HepG2 (cell line): ENCODE measurements at regions not wholly inside any gene's neighbourhood (a gene's known extent, or its start where the extent isn't known, plus 50 kb on each side); places are given as distances from the start of the nearest gene placed in this dataset.

Experiments
- ATAC-seq: fragments of 200-7000 bp; cut with Tn5 transposase; 3 replicates; pipeline ENCODE4 v1.9.1; 2020; ENCODE audit warnings: mild to moderate bottlenecking, moderate library complexity
- BruUV-seq: library from RNA; stranded (reverse); fragments of 400-500 nt; replicated peaks from 2 replicates; lab custom pipeline; 2021; lab: Mats Ljungman, UMichigan
- CTCF ChIA-PET: fragments of 300-600 bp; formaldehyde crosslinking; extraction: SDS; loops from one replicate; lab custom pipeline; 2021; ENCODE audit warnings: low total read pairs, inconsistent platforms, low intra/inter-chr PET ratio; lab: Yijun Ruan, JAX
- POLR2A ChIA-PET: fragments of 350-600 bp; sonication (Branson Sonifier 250); formaldehyde crosslinking; loops from one replicate; lab custom pipeline; 2020; ENCODE audit warnings: antibody characterized with exemption, inconsistent platforms; lab: Yijun Ruan, JAX
- DNase-seq: peaks from one replicate; pipeline ENCODE4 v3.0.0-alpha.2; 2015; ENCODE audit warnings: low spot score
- FAIRE-seq: peaks from 3 replicates; lab custom pipeline; 2011; peaks lifted over from hg19 to GRCh38; lab: Jason Lieb, UNC
- H2AFZ ChIP-seq: one replicate; pipeline ENCODE4 v1.6.1; 2011; ENCODE audit warnings: low read length, inconsistent platforms
- H3K27ac ChIP-seq: fragments of 300-600 bp; 3 replicates; pipeline ENCODE4 v1.8.0; 2011; ENCODE audit warnings: mixed run types, mild to moderate bottlenecking, mixed read lengths, low read length, inconsistent platforms; ENCODE audit not compliant: insufficient read depth; ENCODE audit errors: extremely low read length
- H3K27me3 ChIP-seq, 2 experiments: fragments of 200-600 bp in 1 of 2; 2 replicates in 1 of 2; 3 replicates in 1 of 2; pipeline versions ENCODE4 v1.6.0 to v1.8.0; 2011; ENCODE audit warnings: low read length in 2 of 2, mild to moderate bottlenecking in 2 of 2, moderate library complexity in 2 of 2, inconsistent platforms in 1 of 2; ENCODE audit not compliant: insufficient read depth in 2 of 2, control insufficient read depth in 1 of 2
- H3K36me3 ChIP-seq, 2 experiments: fragments of 200-600 bp in 1 of 2; replicated peaks in 1 of 2; 2 replicates in 1 of 2; 3 replicates in 1 of 2; pipeline versions ENCODE4 v1.5.1 to v1.8.0; 2011; ENCODE audit warnings: low read length in 2 of 2, inconsistent platforms in 1 of 2; ENCODE audit not compliant: insufficient read depth in 2 of 2, control insufficient read depth in 1 of 2
- H3K4me1 ChIP-seq: 2 replicates; pipeline ENCODE4 v1.5.1; 2012; ENCODE audit warnings: low read length, inconsistent platforms; ENCODE audit not compliant: insufficient read depth
- H3K4me2 ChIP-seq: 2 replicates; pipeline ENCODE4 v1.6.0; 2011; ENCODE audit warnings: low read depth, low read length, inconsistent platforms
- H3K4me3 ChIP-seq, 3 experiments: fragments of 200-600 bp in 1 of 3; sonication (generic), shearing (Covaris generic) in 1 of 3; replicated peaks in 1 of 3; 2 replicates each; pipeline ENCODE4 v1.5.1; 2011 to 2016; ENCODE audit warnings: low read length in 3 of 3, inconsistent platforms in 2 of 3, low read depth in 2 of 3, mild to moderate bottlenecking in 2 of 3, control low read depth in 1 of 3, mixed read lengths in 1 of 3; ENCODE audit not compliant: insufficient read depth in 1 of 3
- H3K79me2 ChIP-seq: one replicate; pipeline ENCODE4 v1.6.1; 2011; ENCODE audit warnings: low read length, inconsistent platforms; ENCODE audit not compliant: insufficient read depth
- H3K9ac ChIP-seq: 2 replicates; pipeline ENCODE4 v1.6.0; 2011; ENCODE audit warnings: mild to moderate bottlenecking, low read depth, low read length, inconsistent platforms; ENCODE audit not compliant: insufficient read depth
- H3K9me3 ChIP-seq: 2 replicates; pipeline ENCODE4 v1.5.1; 2012; ENCODE audit warnings: mild to moderate bottlenecking, low read length
- H4K20me1 ChIP-seq: 2 replicates; pipeline ENCODE4 v1.6.0; 2011; ENCODE audit warnings: inconsistent platforms, mild to moderate bottlenecking, low read length, moderate library complexity; ENCODE audit not compliant: insufficient read depth
- DNMT3B ChIP-seq: conservative IDR thresholded peaks from 2 replicates; pipeline ENCODE4 v1.6.1; 2016; ENCODE audit warnings: missing biosample characterization, control low read depth
- HNF4G ChIP-seq, 2 experiments: sonication (generic) in 1 of 2; formaldehyde crosslinking in 1 of 2; IDR thresholded peaks; 2 replicates each; pipeline versions ENCODE4 v1.4.0 to v1.6.1; 2011 to 2020; ENCODE audit warnings: borderline replicate concordance in 2 of 2, low read depth in 2 of 2, mild to moderate bottlenecking in 2 of 2, low read length in 1 of 2, missing genetic modification reagents in 1 of 2, moderate library complexity in 1 of 2
- HOXA5 ChIP-seq: sonication (generic); formaldehyde crosslinking; IDR thresholded peaks from 2 replicates; pipeline ENCODE4 v1.4.0; 2020; ENCODE audit warnings: missing genetic modification reagents
- MAFF ChIP-seq: IDR thresholded peaks from 2 replicates; pipeline ENCODE4 v1.6.1; 2011; ENCODE audit warnings: low read depth, low read length, improper control_type of control experiment
- MAFK ChIP-seq, 2 experiments: IDR thresholded peaks in 1 of 2; conservative IDR thresholded peaks in 1 of 2; 2 replicates each; pipeline ENCODE4 v1.6.1; 2011; ENCODE audit warnings: improper control_type of control experiment in 2 of 2, low read length in 2 of 2
- MEIS2 ChIP-seq: sonication (generic); formaldehyde crosslinking; IDR thresholded peaks from 2 replicates; pipeline ENCODE4 v1.9.0; 2021; ENCODE audit warnings: mild to moderate bottlenecking, missing genetic modification reagents
- PAX8 ChIP-seq: sonication (generic); formaldehyde crosslinking; IDR thresholded peaks from 2 replicates; pipeline ENCODE4 v1.8.0; 2022; ENCODE audit warnings: mild to moderate bottlenecking, missing genetic modification reagents, borderline replicate concordance
- RARA ChIP-seq: IDR thresholded peaks from 2 replicates; pipeline ENCODE4 v1.6.1; 2016; ENCODE audit warnings: missing genetic modification reagents, missing compliant biosample characterization
- SMAD3 ChIP-seq: sonication (generic); formaldehyde crosslinking; IDR thresholded peaks from 2 replicates; pipeline ENCODE4 v1.4.0; 2020; ENCODE audit warnings: missing genetic modification reagents
- SPEN ChIP-seq: sonication (generic); formaldehyde crosslinking; IDR thresholded peaks from 2 replicates; pipeline ENCODE4 v1.5.1; 2020; ENCODE audit warnings: low read depth, mild to moderate bottlenecking, missing genetic modification reagents
- ZFP1 ChIP-seq: IDR thresholded peaks from 2 replicates; pipeline ENCODE4 v1.6.1; 2016
- ZFP82 ChIP-seq: sonication (generic); formaldehyde crosslinking; IDR thresholded peaks from 2 replicates; pipeline ENCODE4 v1.5.1; 2020; ENCODE audit warnings: mild to moderate bottlenecking, missing genetic modification reagents, borderline replicate concordance
- ZNF543 ChIP-seq: sonication (generic); formaldehyde crosslinking; IDR thresholded peaks from 2 replicates; pipeline ENCODE4 v1.4.0; 2020; ENCODE audit warnings: mild to moderate bottlenecking, missing genetic modification reagents
- ZNF550 ChIP-seq: sonication (generic); formaldehyde crosslinking; IDR thresholded peaks from 2 replicates; pipeline ENCODE4 v1.4.0; 2020; ENCODE audit warnings: mild to moderate bottlenecking, missing genetic modification reagents, borderline replicate concordance
- in situ Hi-C: cut with HindIII; loops from 2 replicates; pipeline ENCODE4 v1.10.0; 2017; ENCODE audit warnings: low pct_unique_long_range_greater_than_20kb; ENCODE audit not compliant: extremely low pct_ligation_motif_present
- intact Hi-C: fragments of 100-400 bp; cut with micrococcal nuclease; formaldehyde crosslinking; loops from one replicate; pipeline ENCODE4 v1.10.0; 2022; ENCODE audit not compliant: unreplicated experiment
- TF ChIP-seq, protein P1 (sequence below): sonication (generic); formaldehyde crosslinking; IDR thresholded peaks from 2 replicates; pipeline ENCODE4 v1.8.1; 2023; ENCODE audit warnings: mild to moderate bottlenecking, inconsistent platforms, moderate library complexity, missing genetic modification reagents, borderline replicate concordance
- TF ChIP-seq, protein P2 (sequence below): sonication (generic); formaldehyde crosslinking; IDR thresholded peaks from 2 replicates; pipeline ENCODE4 v1.8.0; 2022; ENCODE audit warnings: mild to moderate bottlenecking, missing genetic modification reagents, moderate library complexity
- TF ChIP-seq, protein P3 (sequence below): sonication (generic); formaldehyde crosslinking; IDR thresholded peaks from 2 replicates; pipeline ENCODE4 v1.8.0; 2022; ENCODE audit warnings: low read depth, missing genetic modification reagents
- TF ChIP-seq, protein P4 (sequence below): sonication (generic); formaldehyde crosslinking; IDR thresholded peaks from 2 replicates; pipeline ENCODE4 v1.5.0; 2020; ENCODE audit warnings: mild to moderate bottlenecking, missing genetic modification reagents
- TF ChIP-seq, protein P5 (sequence below): sonication (generic); formaldehyde crosslinking; IDR thresholded peaks from 2 replicates; pipeline ENCODE4 v1.5.0; 2020; ENCODE audit warnings: missing genetic modification reagents

DNA sequence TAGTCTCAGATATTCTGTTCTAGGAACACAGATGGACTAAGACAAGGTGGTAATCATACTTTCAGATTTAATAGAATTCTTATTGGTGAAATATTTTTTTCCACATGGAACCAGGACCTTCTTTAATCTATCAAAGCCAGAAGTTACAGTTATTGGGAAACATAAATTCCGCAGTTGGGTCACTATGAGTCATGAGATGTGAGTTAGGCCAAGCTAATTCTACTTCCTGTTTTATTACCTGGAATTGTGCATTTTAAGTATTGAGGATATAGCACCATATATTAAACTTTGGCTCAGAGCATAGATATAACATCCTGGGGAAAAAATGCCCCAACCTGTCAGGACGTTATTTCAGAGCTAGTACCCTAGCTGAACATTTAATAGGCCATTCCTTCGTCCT is 96.4 kb upstream of the P3H2 start (continued):
- no peak for TF ChIP-seq ZNF543
- TF ChIP-seq HNF4G (IDR thresholded peaks at IDR 0.05; ENCODE audit: borderline replicate concordance, low read depth, low read length) = no peak
- no peak for TF ChIP-seq HNF4G (CRISPR knock-in tag; IDR thresholded peaks at IDR 0.05; ENCODE audit: borderline replicate concordance, low read depth)
- TF ChIP-seq, protein P1, sequence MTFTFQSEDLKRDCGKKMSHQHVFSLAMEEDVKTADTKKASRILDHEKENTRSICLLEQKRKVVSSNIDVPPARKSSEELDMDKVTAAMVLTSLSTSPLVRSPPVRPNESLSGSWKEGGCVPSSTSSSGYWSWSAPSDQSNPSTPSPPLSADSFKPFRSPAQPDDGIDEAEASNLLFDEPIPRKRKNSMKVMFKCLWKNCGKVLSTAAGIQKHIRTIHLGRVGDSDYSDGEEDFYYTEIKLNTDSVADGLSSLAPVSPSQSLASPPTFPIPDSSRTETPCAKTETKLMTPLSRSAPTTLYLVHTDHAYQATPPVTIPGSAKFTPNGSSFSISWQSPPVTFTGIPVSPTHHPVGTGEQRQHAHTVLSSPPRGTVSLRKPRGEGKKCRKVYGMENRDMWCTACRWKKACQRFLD (CRISPR knock-in tag) = no peak
- TF ChIP-seq PAX8 = no peak
- TF ChIP-seq DNMT3B (CRISPR knock-in tag) = no peak
- TF ChIP-seq, protein P2, sequence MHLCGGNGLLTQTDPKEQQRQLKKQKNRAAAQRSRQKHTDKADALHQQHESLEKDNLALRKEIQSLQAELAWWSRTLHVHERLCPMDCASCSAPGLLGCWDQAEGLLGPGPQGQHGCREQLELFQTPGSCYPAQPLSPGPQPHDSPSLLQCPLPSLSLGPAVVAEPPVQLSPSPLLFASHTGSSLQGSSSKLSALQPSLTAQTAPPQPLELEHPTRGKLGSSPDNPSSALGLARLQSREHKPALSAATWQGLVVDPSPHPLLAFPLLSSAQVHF (CRISPR knock-in tag) = no peak
- TF ChIP-seq, protein P3, sequence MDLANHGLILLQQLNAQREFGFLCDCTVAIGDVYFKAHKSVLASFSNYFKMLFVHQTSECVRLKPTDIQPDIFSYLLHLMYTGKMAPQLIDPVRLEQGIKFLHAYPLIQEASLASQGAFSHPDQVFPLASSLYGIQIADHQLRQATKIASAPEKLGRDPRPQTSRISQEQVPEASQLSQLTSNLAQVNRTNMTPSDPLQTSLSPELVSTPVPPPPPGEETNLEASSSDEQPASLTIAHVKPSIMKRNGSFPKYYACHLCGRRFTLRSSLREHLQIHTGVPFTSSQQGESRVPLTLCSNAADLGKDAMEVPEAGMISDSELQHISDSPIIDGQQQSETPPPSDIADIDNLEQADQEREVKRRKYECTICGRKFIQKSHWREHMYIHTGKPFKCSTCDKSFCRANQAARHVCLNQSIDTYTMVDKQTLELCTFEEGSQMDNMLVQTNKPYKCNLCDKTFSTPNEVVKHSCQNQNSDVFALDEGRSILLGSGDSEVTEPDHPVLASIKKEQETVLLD (CRISPR knock-in tag) = no peak
- no peak for TF ChIP-seq RARA
- TF ChIP-seq MEIS2 = no peak

DNA sequence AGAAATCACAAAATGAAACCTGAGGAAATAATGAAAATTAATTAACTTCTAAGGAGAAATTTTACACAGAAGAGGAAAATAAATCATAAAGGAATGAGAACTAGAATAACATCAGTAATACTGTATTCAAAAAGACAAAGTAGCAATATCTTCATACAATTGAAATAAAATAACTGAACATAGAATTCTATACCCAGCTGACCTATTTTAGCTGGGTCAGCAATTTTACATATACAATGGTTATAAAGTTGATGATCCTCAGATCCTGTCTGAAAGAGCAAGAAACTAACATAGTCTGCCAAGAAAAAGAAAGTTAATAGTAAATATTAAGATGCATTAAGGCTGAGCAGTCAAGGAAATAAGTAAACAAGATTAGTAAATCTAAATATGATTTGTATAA is 93.0 kb upstream of the P3H2 start:
- ChIA-PET CTCF (no interaction called here), POLR2A (no interaction called here)
- ATAC-seq (no peak), FAIRE-seq (no peak), DNase-seq (no peak)
- in situ Hi-C loops (no loop called here), intact Hi-C loops (no loop called here)
- no peak overlapping the region for H2AFZ ChIP-seq
- H3K79me2 ChIP-seq = no peaks in the 10 kb centered on the region
- no peak overlapping the region for H3K27ac ChIP-seq
- no peaks in the 10 kb centered on the region for H4K20me1 ChIP-seq
- BruUV-seq = no TSS peak
- H3K9ac ChIP-seq = no peak overlapping the region
- H3K27me3 ChIP-seq = no peaks in the 10 kb centered on the region; a peak in 1 of 5 replicates
- H3K9me3 ChIP-seq = no peaks in the 10 kb centered on the region
- H3K4me2 ChIP-seq = no peak overlapping the region
- no peaks in the 10 kb centered on the region for H3K4me1 ChIP-seq
- no peaks in the 10 kb centered on the region for H3K36me3 ChIP-seq
- no peak overlapping the region for H3K4me3 ChIP-seq
- TF ChIP-seq SPEN (no peak), ZNF550 (no peak), MAFF (peak; percentile 98), SMAD3 (CRISPR knock-in tag) (no peak), ZFP82 (CRISPR knock-in tag) (no peak), ZFP1 (CRISPR knock-in tag) (peak; percentile 82; the same call in 1 of the 2 replicates), HOXA5 (CRISPR knock-in tag) (no peak), MAFK (conservative IDR thresholded peaks at IDR 0.05 in 1 of 2, IDR thresholded peaks at IDR 0.05 in 1 of 2; ENCODE audit: low read length in 2 of 2) (peak; percentile 97 to 99)
- TF ChIP-seq, protein P4, sequence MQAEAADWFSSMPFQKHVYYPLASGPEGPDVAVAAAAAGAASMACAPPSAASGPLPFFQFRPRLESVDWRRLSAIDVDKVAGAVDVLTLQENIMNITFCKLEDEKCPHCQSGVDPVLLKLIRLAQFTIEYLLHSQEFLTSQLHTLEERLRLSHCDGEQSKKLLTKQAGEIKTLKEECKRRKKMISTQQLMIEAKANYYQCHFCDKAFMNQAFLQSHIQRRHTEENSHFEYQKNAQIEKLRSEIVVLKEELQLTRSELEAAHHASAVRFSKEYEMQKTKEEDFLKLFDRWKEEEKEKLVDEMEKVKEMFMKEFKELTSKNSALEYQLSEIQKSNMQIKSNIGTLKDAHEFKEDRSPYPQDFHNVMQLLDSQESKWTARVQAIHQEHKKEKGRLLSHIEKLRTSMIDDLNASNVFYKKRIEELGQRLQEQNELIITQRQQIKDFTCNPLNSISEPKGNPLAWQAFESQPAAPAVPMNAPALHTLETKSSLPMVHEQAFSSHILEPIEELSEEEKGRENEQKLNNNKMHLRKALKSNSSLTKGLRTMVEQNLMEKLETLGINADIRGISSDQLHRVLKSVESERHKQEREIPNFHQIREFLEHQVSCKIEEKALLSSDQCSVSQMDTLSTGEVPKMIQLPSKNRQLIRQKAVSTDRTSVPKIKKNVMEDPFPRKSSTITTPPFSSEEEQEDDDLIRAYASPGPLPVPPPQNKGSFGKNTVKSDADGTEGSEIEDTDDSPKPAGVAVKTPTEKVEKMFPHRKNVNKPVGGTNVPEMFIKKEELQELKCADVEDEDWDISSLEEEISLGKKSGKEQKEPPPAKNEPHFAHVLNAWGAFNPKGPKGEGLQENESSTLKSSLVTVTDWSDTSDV (CRISPR knock-in tag) = no peak
- TF ChIP-seq, protein P5, sequence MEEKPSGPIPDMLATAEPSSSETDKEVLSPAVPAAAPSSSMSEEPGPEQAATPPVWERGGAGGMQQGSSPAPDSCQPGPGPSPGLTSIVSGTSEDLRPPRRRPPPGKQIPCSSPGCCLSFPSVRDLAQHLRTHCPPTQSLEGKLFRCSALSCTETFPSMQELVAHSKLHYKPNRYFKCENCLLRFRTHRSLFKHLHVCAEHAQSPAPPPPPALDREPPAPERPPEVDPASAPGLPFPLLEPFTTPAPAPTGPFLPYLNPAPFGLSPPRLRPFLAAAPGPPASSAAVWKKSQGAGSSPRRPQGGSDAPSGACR = no peak
